GM12878 (cell line): ENCODE measurements at regions not wholly inside any gene's neighbourhood (a gene's known extent, or its start where the extent isn't known, plus 50 kb on each side); places are given as distances from the start of the nearest gene placed in this dataset.

Source experiments
- ATAC-seq: fragments of 200-7000 bp; cut with Tn5 transposase; 3 replicates; pipeline ENCODE4 v1.9.1; 2020; ENCODE audit warnings: mild to moderate bottlenecking, moderate library complexity
- BruUV-seq: library from RNA; stranded (reverse); fragments of 400-500 nt; replicated peaks from 2 replicates; lab custom pipeline; 2021; lab: Mats Ljungman, UMichigan
- CTCF ChIA-PET: fragments of 300-600 bp; sonication (Branson Sonifier 250); formaldehyde crosslinking; extraction: SDS; loops from one replicate; lab custom pipeline; 2021; ENCODE audit warnings: inconsistent platforms; lab: Yijun Ruan, JAX
- POLR2A ChIA-PET: fragments of 350-600 bp; formaldehyde crosslinking; extraction: SDS; loops from one replicate; lab custom pipeline; 2021; ENCODE audit warnings: inconsistent platforms; lab: Charles Lee
- RAD21 ChIA-PET: fragments of 300-600 bp; sonication (Branson Sonifier 250); formaldehyde crosslinking; loops from one replicate; lab custom pipeline; 2023; ENCODE audit warnings: antibody characterized with exemption; ENCODE audit not compliant: unreplicated experiment; lab: Charles Lee
- SMC1A ChIA-PET: fragments of 300-600 bp; sonication (Branson Sonifier 250); formaldehyde crosslinking; loops from one replicate; lab custom pipeline; 2023; ENCODE audit not compliant: unreplicated experiment, uncharacterized antibody; lab: Charles Lee
- DNase-seq: peaks from one replicate; pipeline ENCODE4 v3.0.0-alpha.2; 2011; ENCODE audit warnings: low read depth, low spot score
- FAIRE-seq: peaks from 3 replicates; lab custom pipeline; 2011; peaks lifted over from hg19 to GRCh38; lab: Jason Lieb, UNC
- H2AFZ ChIP-seq: 2 replicates; pipeline ENCODE4 v1.6.0; 2011; ENCODE audit warnings: low read depth, low read length, control low read depth; ENCODE audit not compliant: control insufficient read depth
- H3K27ac ChIP-seq: 2 replicates; pipeline ENCODE4 v1.5.1; 2011; ENCODE audit warnings: control low read depth; ENCODE audit not compliant: control insufficient read depth, insufficient read depth
- H3K27me3 ChIP-seq, 2 experiments: replicated peaks in 1 of 2; 2 replicates each; pipeline versions ENCODE4 v1.6.0 to v1.6.1; 2011; ENCODE audit warnings: low read length in 1 of 2; ENCODE audit not compliant: control insufficient read depth in 2 of 2, insufficient read depth in 2 of 2
- H3K36me3 ChIP-seq, 2 experiments: 2 replicates each; pipeline ENCODE4 v1.5.1; 2011; ENCODE audit warnings: low read length in 1 of 2; ENCODE audit not compliant: control insufficient read depth in 2 of 2, insufficient read depth in 2 of 2
- H3K4me1 ChIP-seq: 2 replicates; pipeline ENCODE4 v1.6.1; 2011; ENCODE audit warnings: mild to moderate bottlenecking, low read length, moderate library complexity, mixed read lengths; ENCODE audit not compliant: control insufficient read depth, insufficient read depth
- H3K4me2 ChIP-seq: 2 replicates; pipeline ENCODE4 v1.6.0; 2011; ENCODE audit warnings: control low read depth; ENCODE audit not compliant: control insufficient read depth, insufficient read depth
- H3K4me3 ChIP-seq: fragments of 200-600 bp; sonication (generic); 2 replicates; pipeline ENCODE4 v1.5.1; 2016
- H3K79me2 ChIP-seq: 2 replicates; pipeline ENCODE4 v1.6.0; 2011; ENCODE audit warnings: low read length; ENCODE audit not compliant: control insufficient read depth, insufficient read depth
- H3K9ac ChIP-seq: 2 replicates; pipeline ENCODE4 v1.8.0; 2011; ENCODE audit warnings: low read length, control low read depth, mixed read lengths; ENCODE audit not compliant: control insufficient read depth, insufficient read depth
- H3K9me3 ChIP-seq: replicated peaks from 3 replicates; pipeline ENCODE4 v1.5.1; 2011; ENCODE audit warnings: mild to moderate bottlenecking, low read length; ENCODE audit not compliant: control insufficient read depth, insufficient read depth
- H4K20me1 ChIP-seq: 2 replicates; pipeline ENCODE4 v1.6.0; 2011; ENCODE audit not compliant: control insufficient read depth, insufficient read depth
- BMI1 ChIP-seq: fragments of 450-650 bp; IDR thresholded peaks from 2 replicates; pipeline ENCODE4 v1.6.1; 2016; ENCODE audit warnings: mild to moderate bottlenecking, moderate library complexity, borderline replicate concordance
- MEF2A ChIP-seq: IDR thresholded peaks from 2 replicates; pipeline ENCODE4 v1.6.1; 2011; ENCODE audit warnings: low read depth, mild to moderate bottlenecking, low read length, moderate library complexity; ENCODE audit not compliant: insufficient read depth
- NR2C1 ChIP-seq: fragments of 450-650 bp; IDR thresholded peaks from 2 replicates; pipeline ENCODE4 v1.6.1; 2017; ENCODE audit warnings: antibody characterized with exemption, mild to moderate bottlenecking, moderate library complexity
- PAX5 ChIP-seq: IDR thresholded peaks from 2 replicates; pipeline ENCODE4 v1.6.1; 2011; ENCODE audit warnings: low read depth, low read length, borderline replicate concordance
- POLR2AphosphoS2 ChIP-seq: IDR thresholded peaks from 2 replicates; pipeline ENCODE4 v1.6.1; 2011; ENCODE audit warnings: low read depth, mild to moderate bottlenecking, low read length, improper control_type of control experiment, moderate library complexity
- POU2F2 ChIP-seq: IDR thresholded peaks from 3 replicates; pipeline ENCODE4 v1.6.1; 2011; ENCODE audit warnings: low read depth, mild to moderate bottlenecking, low read length, borderline replicate concordance
- SP1 ChIP-seq: IDR thresholded peaks from one replicate; pipeline ENCODE4 v1.6.1; 2011; ENCODE audit warnings: low read depth, low read length
- SPI1 ChIP-seq: IDR thresholded peaks from 2 replicates; pipeline ENCODE4 v1.6.1; 2011; ENCODE audit warnings: low read depth, mild to moderate bottlenecking, low read length, moderate library complexity, borderline replicate concordance; ENCODE audit not compliant: insufficient read depth
- SUZ12 ChIP-seq: fragments of 200-600 bp; sonication (generic); IDR thresholded peaks from one replicate; pipeline ENCODE4 v1.6.1; 2018; ENCODE audit warnings: antibody characterized with exemption, mild to moderate bottlenecking; ENCODE audit not compliant: unreplicated experiment
- TCF12 ChIP-seq: IDR thresholded peaks from 2 replicates; pipeline ENCODE4 v1.6.1; 2011; ENCODE audit warnings: low read depth, mild to moderate bottlenecking, low read length
- ZNF24 ChIP-seq: fragments of 450-650 bp; IDR thresholded peaks from 2 replicates; pipeline ENCODE4 v1.6.1; 2017; ENCODE audit warnings: antibody characterized with exemption, mild to moderate bottlenecking
- ZNF592 ChIP-seq: fragments of 450-650 bp; IDR thresholded peaks from 2 replicates; pipeline ENCODE4 v1.6.1; 2017; ENCODE audit warnings: mild to moderate bottlenecking, moderate library complexity
- WGBS: methylation state at CpG from one replicate; pipeline ENCODE4 v1.1.6; 2016; ENCODE audit warnings: low lambda C conversion rate; ENCODE audit not compliant: insufficient replicate concordance, insufficient coverage; ENCODE audit errors: missing lambda C conversion rate; 5-methylcytosine and 5-hydroxymethylcytosine counted together
- in situ Hi-C: fragments of 300-500 bp; cut with MboI; formaldehyde crosslinking; loops from 9 replicates; pipeline ENCODE4 v1.14.3; 2018; ENCODE audit warnings: mixed read lengths
- intact Hi-C: fragments of 100-400 bp; cut with micrococcal nuclease; formaldehyde crosslinking; loops from one replicate; pipeline ENCODE4 v1.14.2; 2022; ENCODE audit not compliant: unreplicated experiment
- TF ChIP-seq, protein P1 (sequence below): fragments of 450-650 bp; IDR thresholded peaks from 2 replicates; pipeline ENCODE4 v1.6.1; 2018; ENCODE audit warnings: borderline replicate concordance, mild to moderate bottlenecking; ENCODE audit not compliant: partially characterized antibody

GRCh38 chr6:147933224-147933623 is 409.4 kb upstream of the SASH1 start:
- ChIA-PET POLR2A (no interaction called here), CTCF (no interaction called here), SMC1A (interaction anchor here (0.8 kb wide), 1 partner anchor 30 kb away, joined by 3 read pairs; no protein-coding TSS in a partner anchor), RAD21 (no interaction called here)
- TF ChIP-seq SP1 (no peak), PAX5 (no peak)
- FAIRE-seq (no peak), DNase-seq (no peak), ATAC-seq (no peak)
- H3K4me2 ChIP-seq = no peak overlapping the region
- H3K27ac ChIP-seq = no peak overlapping the region
- intact Hi-C loops = no loop called here
- H3K79me2 ChIP-seq = no peaks in the 10 kb centered on the region
- H3K36me3 ChIP-seq = no peaks in the 10 kb centered on the region
- no peak overlapping the region for H2AFZ ChIP-seq
- no peaks in the 10 kb centered on the region for H4K20me1 ChIP-seq
- no peak overlapping the region for H3K9ac ChIP-seq
- in situ Hi-C loops = no loop called here
- BruUV-seq = no TSS peak
- no peak overlapping the region for H3K4me3 ChIP-seq
- no peaks in the 10 kb centered on the region for H3K27me3 ChIP-seq
- 0% methylated on average over 1 of the region's 1 CpG for WGBS
- H3K9me3 ChIP-seq = no peaks in the 10 kb centered on the region
- no peaks in the 10 kb centered on the region for H3K4me1 ChIP-seq

- ChIA-PET POLR2A (no interaction called here), CTCF (no interaction called here)
- in situ Hi-C loops = no loop called here
- TF ChIP-seq, protein P1, sequence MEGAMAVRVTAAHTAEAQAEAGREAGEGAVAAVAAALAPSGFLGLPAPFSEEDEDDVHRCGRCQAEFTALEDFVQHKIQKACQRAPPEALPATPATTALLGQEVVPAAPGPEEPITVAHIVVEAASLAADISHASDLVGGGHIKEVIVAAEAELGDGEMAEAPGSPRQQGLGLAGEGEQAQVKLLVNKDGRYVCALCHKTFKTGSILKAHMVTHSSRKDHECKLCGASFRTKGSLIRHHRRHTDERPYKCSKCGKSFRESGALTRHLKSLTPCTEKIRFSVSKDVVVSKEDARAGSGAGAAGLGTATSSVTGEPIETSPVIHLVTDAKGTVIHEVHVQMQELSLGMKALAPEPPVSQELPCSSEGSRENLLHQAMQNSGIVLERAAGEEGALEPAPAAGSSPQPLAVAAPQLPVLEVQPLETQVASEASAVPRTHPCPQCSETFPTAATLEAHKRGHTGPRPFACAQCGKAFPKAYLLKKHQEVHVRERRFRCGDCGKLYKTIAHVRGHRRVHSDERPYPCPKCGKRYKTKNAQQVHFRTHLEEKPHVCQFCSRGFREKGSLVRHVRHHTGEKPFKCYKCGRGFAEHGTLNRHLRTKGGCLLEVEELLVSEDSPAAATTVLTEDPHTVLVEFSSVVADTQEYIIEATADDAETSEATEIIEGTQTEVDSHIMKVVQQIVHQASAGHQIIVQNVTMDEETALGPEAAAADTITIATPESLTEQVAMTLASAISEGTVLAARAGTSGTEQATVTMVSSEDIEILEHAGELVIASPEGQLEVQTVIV = no peak
- TF ChIP-seq POLR2AphosphoS2 (no peak), MEF2A (no peak), NR2C1 (no peak), TCF12 (no peak), POU2F2 (no peak), SPI1 (no peak), ZNF24 (no peak), BMI1 (no peak), SUZ12 (no peak), ZNF592 (no peak)
Measured at GRCh38 chr6:147935656-147936055, 407.0 kb upstream of the SASH1 start.

More at GRCh38 chr6:147935656-147936055, 407.0 kb upstream of the SASH1 start:
- FAIRE-seq (no peak), DNase-seq (no peak), ATAC-seq (no peak)
- Histone ChIP-seq H3K9ac (no peak overlapping the region), H3K27me3 (no peaks in the 10 kb centered on the region), H3K9me3 (no peaks in the 10 kb centered on the region), H2AFZ (no peak overlapping the region), H3K79me2 (no peaks in the 10 kb centered on the region), H3K4me3 (no peak overlapping the region), H3K4me2 (no peak overlapping the region), H3K4me1 (no peaks in the 10 kb centered on the region), H3K36me3 (no peaks in the 10 kb centered on the region), H4K20me1 (no peaks in the 10 kb centered on the region), H3K27ac (no peak overlapping the region)
- ChIA-PET SMC1A (interaction anchor here (1.4 kb wide), 1 partner anchor 9 kb away, joined by 3 read pairs; no protein-coding TSS in a partner anchor), RAD21 (no interaction called here)
- no TSS peak for BruUV-seq
- intact Hi-C loops = no loop called here
